Calu3 (cell line): ENCODE measurements at regions not wholly inside any gene's neighbourhood (a gene's known extent, or its start where the extent isn't known, plus 50 kb on each side); places are given as distances from the start of the nearest gene placed in this dataset.

ENCODE experiments used
- BruUV-seq: library from RNA; stranded (reverse); fragments of 400-500 nt; replicated peaks from 2 replicates; lab custom pipeline; 2021; lab: Mats Ljungman, UMichigan
- CTCF ChIA-PET: fragments of 300-600 bp; sonication (Branson Sonifier 250); formaldehyde crosslinking; loops from one replicate; lab custom pipeline; 2022; ENCODE audit warnings: antibody characterized with exemption; lab: Charles Lee
- DNase-seq: peaks from one replicate; pipeline ENCODE4 v3.0.0; 2022
- H3K27ac Mint-ChIP-seq: one replicate; pipeline ENCODE4 v1.8.0; 2022; ENCODE audit warnings: mixed read lengths; ENCODE audit not compliant: unreplicated experiment
- H3K27me3 Mint-ChIP-seq: one replicate; pipeline ENCODE4 v1.8.0; 2022; ENCODE audit warnings: mixed read lengths; ENCODE audit not compliant: unreplicated experiment
- H3K36me3 Mint-ChIP-seq: one replicate; pipeline ENCODE4 v1.8.0; 2022; ENCODE audit warnings: mild to moderate bottlenecking, moderate library complexity, mixed read lengths; ENCODE audit not compliant: insufficient read depth, unreplicated experiment
- H3K4me1 Mint-ChIP-seq: one replicate; pipeline ENCODE4 v1.8.0; 2022; ENCODE audit warnings: mild to moderate bottlenecking, low read depth, mixed read lengths; ENCODE audit not compliant: unreplicated experiment
- H3K4me3 Mint-ChIP-seq: one replicate; pipeline ENCODE4 v1.8.0; 2022; ENCODE audit warnings: mild to moderate bottlenecking, low read depth, moderate library complexity, mixed read lengths; ENCODE audit not compliant: unreplicated experiment
- H3K9me3 Mint-ChIP-seq: one replicate; pipeline ENCODE4 v1.8.0; 2022; ENCODE audit warnings: low read depth, mixed read lengths; ENCODE audit not compliant: unreplicated experiment
- CTCF ChIP-seq: fragments of 200-600 bp; IDR thresholded peaks from one replicate; pipeline ENCODE4 v1.8.0; 2022; ENCODE audit warnings: antibody characterized with exemption; ENCODE audit not compliant: unreplicated experiment
- intact Hi-C: fragments of 100-400 bp; cut with micrococcal nuclease; formaldehyde crosslinking; loops from one replicate; pipeline ENCODE4 v1.10.0; 2022; ENCODE audit not compliant: unreplicated experiment

GRCh38 chr9:107407675-107408074 is 81.9 kb downstream of the KLF4 start:
- Mint-ChIP-seq H3K36me3 (no peaks in the 10 kb centered on the region), H3K9me3 (no peaks in the 10 kb centered on the region), H3K27me3 (no peaks in the 10 kb centered on the region), H3K4me3 (no peak overlapping the region), H3K4me1 (no peaks in the 10 kb centered on the region), H3K27ac (no peak overlapping the region)
- DNase-seq = no peak
- intact Hi-C loops = no loop called here
- CTCF ChIA-PET = no interaction called here
- no peak for TF ChIP-seq CTCF
- BruUV-seq = no TSS peak

DNA sequence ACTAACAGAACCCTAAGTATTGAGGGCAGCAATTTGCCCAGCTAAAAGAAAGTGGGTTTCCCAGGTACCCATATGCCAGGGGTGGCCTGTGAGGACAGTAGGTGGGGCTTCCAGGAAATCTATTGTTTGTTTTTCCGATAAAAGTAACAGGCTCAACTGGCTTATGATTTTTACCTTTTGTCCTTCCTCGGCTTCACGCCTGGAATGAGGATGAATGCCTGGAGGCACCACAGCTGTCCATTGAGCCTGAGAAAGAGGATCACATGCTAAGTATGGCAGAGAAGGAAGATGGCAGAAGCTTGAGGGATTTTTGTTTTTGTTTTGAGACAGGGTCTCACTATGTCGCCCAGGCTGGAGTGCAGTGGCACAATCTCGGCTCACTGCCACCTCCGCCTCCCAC is 84.1 kb downstream of the KLF4 start:
- no peak overlapping the region for H3K27ac Mint-ChIP-seq
- no peaks in the 10 kb centered on the region for H3K4me1 Mint-ChIP-seq
- no peak for DNase-seq
- no TSS peak for BruUV-seq
- CTCF ChIA-PET = no interaction called here
- no peaks in the 10 kb centered on the region for H3K9me3 Mint-ChIP-seq
- H3K4me3 Mint-ChIP-seq = no peak overlapping the region
- no peaks in the 10 kb centered on the region for H3K36me3 Mint-ChIP-seq
- intact Hi-C loops = no loop called here
- no peaks in the 10 kb centered on the region for H3K27me3 Mint-ChIP-seq
- no peak for TF ChIP-seq CTCF

GRCh38 chr9:107404736-107405135 is 84.8 kb downstream of the KLF4 start:
- Mint-ChIP-seq H3K9me3 (no peaks in the 10 kb centered on the region), H3K36me3 (no peaks in the 10 kb centered on the region), H3K4me1 (no peaks in the 10 kb centered on the region), H3K4me3 (no peak overlapping the region), H3K27ac (no peak overlapping the region), H3K27me3 (no peaks in the 10 kb centered on the region)
- TF ChIP-seq CTCF = no peak
- CTCF ChIA-PET = no interaction called here
- intact Hi-C loops = no loop called here
- DNase-seq = no peak
- no TSS peak for BruUV-seq

- intact Hi-C loops = no loop called here
- H3K9me3 Mint-ChIP-seq = no peaks in the 10 kb centered on the region
- H3K27me3 Mint-ChIP-seq = no peaks in the 10 kb centered on the region
- DNase-seq = no peak
- H3K4me1 Mint-ChIP-seq = no peaks in the 10 kb centered on the region
- no peak overlapping the region for H3K4me3 Mint-ChIP-seq
- CTCF ChIA-PET = no interaction called here
- H3K27ac Mint-ChIP-seq = no peak overlapping the region
- no peaks in the 10 kb centered on the region for H3K36me3 Mint-ChIP-seq
- no peak for TF ChIP-seq CTCF
- BruUV-seq = no TSS peak
Observed at GRCh38 chr9:107404161-107404560, 85.4 kb downstream of the KLF4 start.
